GM21619 (cell line): ENCODE measurements at regions not wholly inside any gene's neighbourhood (a gene's known extent, or its start where the extent isn't known, plus 50 kb on each side); places are given as distances from the start of the nearest gene placed in this dataset.
"Not testable (repeated sequence)": the region's sequence is repeated elsewhere in the genome, so short reads cannot be mapped to it uniquely, and the experiment has no call there.

Experiments
- ATAC-seq: cut with Tn5 transposase; IDR thresholded peaks from one replicate; pipeline ENCODE4 v1.9.1; 2021; ENCODE audit not compliant: unreplicated experiment

DNA sequence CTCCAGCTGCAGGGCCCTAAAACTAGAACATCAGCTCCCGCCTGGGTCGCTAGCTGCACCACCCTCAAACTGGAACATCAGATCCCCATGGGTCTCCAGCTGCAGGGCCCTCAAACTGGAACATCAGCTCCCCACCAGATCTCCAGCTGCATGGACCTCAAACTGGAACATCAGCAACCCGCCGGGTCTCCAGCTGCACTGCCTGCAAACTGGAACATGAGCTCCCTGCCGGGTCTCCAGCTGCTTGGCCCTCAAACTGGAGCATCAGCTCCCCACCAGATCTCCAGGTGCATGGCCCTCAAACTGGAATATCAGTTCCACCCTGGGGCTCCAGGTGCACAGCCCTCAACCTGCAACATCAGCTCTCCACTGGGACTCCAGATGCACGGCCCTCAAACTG, 82.7 kb downstream of the TFRC start:
- ATAC-seq = not testable (repeated sequence)

DNA sequence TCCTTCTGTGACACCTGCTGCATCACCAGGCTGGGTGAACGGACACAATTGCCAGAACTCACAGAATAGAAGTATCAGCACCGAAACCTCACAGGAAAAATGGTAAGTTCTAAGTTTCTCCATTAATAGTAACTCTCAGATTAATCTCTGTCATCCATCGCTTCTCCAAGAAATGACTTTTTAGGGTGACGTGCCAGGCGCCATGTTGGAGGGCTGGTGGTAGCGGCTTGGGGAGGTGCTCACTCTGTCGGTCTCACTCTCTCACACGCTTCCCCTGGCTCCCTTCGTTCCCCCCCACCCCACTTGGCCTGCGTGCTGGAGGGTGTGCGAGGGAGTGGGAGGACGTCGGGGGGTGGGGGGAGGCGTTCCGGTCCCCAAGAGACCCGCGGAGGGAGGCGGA, 85.6 kb downstream of the TFRC start:
- not testable (repeated sequence) for ATAC-seq

DNA sequence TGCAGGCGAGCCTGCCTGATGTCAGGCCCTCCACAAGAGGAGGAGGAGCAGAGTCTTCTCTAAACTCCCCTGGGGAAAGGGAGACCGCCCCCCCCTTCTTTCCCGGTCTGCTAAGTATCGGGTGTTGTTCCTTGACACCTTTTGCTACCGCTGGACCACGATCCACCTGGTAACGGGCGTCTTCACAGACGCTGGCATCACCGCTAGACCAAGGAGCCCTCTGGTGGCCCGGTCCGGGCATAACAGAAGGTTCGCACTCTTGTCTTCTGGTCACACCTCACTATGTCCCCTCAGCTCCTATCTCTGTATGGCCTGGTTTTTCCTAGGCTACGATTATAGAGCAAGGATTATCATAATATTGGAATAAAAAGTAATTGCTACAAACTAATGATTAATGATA, 86.0 kb upstream of the TNK2 start:
- not testable (repeated sequence) for ATAC-seq

DNA sequence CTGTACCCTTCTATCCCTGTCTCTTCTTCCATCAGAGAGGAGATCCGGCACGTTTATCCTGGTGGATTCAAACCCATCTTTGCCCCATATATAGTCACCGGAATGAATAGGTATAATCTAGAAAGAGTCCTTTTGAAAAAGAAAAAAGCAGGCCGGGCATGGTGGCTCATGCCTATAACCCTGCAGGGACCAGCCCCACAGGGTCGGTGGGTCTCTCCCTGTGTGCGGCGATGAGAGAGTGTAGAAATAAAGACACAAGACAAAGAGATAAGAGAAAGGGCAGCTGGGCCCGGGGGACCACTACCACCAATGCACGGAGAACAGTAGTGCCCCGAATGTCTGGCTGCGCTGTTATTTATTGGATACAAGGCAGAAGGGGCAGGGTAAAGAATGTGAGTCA, 85.3 kb upstream of the TNK2 start:
- ATAC-seq = not testable (repeated sequence)

DNA sequence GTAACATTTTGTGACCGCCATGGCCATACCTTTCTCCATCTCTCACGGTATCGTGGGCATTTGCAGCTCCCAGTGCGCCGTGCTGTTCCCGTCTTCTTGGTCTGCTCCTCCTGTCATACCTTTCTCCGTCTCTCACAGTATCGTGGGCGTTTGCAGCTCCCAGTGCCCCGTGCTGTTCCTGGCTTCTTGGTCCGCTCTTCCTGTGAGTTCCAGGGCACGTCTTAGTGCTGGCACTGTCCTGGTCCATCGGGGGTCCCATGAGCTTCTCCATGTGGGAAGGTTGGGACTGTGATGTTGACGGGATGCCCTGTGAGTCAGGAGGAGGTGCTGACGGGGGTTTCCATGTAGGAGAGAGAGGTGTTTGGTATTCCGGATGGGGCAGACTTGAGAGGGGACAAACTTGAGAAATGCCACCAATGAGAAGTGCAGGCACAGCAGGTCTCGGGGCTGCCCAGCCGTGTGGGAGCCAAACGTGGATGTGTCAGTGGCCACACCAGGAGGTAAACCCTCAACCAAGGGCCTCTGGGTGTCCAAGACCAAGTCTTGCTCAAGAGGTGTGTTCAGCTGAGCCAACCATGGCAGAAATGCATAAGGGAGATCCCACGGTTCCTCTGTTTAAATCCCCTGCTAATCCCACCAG, 84.7 kb upstream of the TNK2 start:
- ATAC-seq = not testable (repeated sequence)

DNA sequence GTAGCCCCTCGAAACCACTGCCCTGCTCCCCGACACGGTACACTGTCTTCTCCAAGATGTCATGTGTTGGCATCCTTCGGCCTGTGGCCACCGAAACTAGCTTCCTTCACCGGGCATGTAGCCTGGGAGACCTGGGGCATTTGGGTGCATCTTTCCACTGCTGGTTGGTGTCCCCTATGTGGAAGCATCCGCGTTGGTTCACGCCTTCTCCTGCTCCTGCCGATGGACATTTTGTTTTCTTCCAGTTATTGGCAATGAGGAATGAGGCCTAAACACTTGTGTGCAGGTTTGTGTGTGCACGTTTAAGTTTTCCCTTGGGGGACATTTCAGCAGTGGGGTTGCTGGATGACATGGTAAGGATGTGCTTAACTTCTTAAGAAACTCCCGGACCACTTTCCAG, 83.6 kb upstream of the TNK2 start:
- not testable (repeated sequence) for ATAC-seq

DNA sequence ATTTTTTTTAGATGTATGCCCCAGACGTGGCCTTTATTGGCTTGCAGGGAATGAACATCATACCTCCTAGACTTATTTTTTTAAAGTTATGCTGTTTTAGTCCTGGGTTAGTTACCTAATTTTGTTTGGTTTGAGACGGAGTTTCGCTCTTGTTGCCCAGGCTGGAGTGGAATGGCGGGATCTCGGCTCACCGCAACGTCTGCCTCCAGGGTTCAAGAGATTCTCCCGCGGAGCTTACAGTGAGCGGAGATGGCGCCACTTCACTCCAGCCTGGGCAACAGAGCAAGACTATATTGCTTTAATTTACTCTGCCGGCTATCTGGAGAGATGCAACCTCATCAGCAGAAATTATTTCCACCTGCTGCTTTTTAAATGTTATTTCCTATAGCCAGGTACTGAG, 82.9 kb upstream of the TNK2 start:
- not testable (repeated sequence) for ATAC-seq

DNA sequence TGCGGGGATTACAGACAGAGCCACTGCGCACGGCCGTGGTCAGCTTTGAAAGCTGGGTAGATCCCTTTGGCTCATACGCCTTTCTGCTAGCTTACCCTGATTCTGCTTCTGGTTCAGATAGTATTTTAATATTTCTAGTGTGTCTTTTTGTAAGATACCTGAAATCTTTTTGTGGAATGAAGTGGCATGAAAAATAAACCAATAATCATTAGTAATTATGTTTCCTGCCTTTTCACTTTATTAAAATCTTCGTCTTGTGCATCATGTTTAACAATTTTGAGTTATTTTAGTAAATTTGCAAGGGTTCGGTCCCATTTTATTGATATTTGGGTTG, 82.5 kb upstream of the TNK2 start:
- ATAC-seq = not testable (repeated sequence)

DNA sequence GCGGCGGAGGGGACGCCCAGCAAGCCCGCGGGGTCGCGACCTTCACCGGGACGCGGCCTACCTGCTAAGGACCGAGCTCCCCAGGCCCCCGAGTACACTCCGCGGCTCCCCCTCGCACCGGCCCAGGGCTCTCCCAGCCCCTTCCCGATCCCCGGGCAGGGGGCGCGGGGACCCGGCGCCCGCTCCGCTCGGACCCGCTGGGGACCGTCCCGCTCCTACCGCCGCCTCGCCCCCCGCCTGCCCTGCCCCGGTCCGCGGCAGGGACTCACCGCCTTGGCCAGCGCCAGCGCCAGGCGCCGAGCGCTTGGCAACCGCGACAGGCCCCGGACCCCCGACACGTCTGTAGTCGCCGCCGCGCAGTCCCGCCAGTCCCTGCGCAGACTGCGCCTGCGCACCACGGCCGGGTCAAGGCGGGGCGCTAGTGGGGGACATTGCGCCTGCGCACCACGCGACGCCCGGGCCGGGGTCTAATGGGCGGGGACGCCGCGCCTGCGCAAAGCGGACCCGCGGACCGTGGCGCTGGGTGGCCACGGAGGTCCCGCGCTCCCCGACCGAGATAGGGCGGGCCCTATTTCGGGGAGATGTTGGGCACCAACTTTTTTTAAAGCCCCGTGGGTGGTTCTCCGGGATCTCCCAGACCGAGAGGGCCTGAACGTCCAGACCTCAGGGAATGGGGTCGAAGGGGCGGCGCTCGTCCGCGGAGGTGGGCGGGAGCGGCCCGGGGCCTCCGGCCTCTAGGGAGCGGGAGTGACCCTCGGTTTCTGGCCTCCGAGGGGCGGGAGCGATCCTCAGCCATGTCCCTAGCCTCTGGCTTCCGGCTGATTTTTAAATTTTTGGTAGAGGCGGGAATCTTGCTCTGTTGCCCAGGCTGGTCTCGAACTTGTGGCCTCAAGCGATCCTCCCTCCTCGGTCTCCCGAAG, 81.8 kb upstream of the TNK2 start:
- ATAC-seq = peak; percentile 80

DNA sequence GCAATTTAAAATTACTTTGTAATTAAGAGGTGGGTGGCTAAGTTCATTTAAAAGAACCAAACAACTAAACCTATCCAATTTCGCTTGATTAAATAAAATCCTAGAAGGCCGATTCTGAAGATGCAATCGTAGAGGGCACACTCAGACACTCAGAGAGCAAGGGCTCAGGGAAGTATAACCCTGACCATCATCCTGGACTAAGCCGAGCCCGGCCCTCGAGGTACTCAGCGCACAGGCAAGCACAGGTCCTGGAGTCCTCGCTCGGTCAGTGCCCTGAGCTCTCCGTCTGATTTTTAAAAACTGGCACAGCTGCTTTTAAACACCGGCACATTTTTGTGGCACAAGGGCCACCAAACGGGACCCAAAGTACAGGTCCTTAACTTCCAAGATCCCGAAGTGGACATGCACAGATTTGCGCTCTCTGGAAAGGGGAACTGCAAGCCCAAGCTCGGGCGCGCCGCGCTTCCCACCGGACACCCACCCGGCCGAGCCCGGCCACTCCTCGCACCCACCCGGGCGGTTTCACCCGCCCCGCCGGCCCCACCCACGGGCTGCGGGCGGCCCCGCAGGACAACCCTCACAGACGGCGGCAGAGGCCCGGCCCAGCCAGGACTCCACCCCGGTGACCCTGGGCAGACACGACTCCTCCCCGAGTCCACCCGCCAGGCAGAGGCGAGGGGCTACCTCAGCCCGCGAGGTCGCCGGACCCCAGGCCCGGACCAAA, 81.0 kb upstream of the TNK2 start:
- ATAC-seq = peak; percentile 48

DNA sequence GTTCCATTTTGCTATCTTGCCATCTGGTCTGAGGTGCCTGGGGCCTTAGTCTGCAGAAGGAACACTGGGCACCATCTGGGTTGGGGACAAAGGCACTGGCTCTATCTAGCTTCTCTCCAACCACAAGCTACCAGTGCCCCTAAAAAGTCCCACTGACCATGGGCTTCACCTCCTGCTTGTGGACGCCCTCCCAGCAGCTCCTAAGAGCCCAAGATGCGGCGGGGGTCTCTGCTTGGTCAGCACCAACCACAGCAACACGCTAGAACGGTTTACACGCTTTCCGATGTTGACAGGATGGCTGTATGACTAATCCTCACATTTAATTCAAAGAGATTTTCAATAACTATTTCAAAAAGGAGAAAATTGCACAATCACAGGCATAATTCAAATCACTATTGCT, 80.4 kb upstream of the TNK2 start:
- ATAC-seq = not testable (repeated sequence)

DNA sequence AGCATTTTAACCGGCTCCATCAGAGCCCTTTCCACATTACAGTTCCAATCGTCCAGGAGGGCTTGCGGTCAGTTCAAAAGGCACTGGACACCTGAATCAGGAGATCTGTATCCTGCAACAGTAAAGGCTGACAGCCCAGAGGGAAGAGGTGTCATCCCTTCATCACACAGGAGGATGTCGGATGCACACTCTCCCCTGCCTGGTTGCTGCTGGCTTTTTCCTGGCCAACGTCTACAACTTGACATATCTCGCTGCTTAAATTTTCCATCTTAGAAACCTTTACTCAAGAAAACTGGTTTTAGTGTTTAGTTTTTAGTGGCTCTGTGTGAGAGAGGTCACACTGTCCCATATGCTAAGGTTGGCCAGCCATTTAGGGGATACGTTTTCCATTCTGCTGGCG, 78.7 kb upstream of the TNK2 start:
- ATAC-seq = not testable (repeated sequence)

DNA sequence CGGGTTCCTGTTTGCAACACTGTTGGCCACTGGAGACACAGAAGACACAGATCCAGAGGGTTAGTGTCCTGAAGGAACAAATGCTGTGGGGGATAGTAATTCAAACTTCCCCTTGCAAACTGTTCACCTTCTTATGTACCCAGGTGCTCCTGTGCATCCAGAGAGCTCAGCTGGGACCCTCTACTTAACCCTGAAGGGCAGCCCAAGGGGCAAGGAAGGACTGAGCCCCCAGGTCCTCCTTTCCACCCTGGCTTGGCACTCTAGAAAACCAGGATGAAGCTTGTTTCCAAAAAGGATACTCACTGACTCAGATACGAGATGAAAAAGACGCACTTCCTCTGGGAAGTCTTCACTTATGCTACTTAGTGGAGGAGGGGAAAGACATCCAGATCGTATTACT, 78.2 kb upstream of the TNK2 start:
- ATAC-seq = not testable (repeated sequence)

DNA sequence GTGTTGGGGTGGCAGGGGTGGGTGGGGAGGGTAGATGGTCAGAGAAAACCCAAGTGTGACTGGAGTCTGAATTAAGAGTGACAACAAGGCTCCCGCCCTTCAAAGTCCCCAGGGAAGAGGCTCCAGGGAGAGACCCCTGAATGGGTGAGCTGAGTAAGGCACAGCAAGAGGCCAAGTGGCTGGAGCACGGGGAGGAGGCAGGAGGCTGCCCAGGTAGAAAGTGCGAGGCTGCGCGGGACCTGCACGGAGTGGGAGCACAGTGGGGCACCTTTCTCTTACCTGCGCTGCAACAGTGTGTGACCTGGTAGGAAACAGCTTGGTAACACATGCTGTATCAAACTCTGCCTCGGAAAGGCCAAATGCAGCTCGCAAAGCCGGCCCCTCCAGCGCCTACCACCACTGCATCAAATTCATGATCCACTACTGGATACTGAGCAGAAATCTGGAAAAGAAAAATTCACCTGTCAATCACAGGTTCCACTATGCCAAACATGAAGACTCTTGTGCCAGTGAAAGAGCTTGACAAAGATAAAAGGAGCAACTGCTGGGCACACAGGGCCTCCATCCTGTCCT, 77.1 kb upstream of the TNK2 start:
- ATAC-seq = not testable (repeated sequence)

DNA sequence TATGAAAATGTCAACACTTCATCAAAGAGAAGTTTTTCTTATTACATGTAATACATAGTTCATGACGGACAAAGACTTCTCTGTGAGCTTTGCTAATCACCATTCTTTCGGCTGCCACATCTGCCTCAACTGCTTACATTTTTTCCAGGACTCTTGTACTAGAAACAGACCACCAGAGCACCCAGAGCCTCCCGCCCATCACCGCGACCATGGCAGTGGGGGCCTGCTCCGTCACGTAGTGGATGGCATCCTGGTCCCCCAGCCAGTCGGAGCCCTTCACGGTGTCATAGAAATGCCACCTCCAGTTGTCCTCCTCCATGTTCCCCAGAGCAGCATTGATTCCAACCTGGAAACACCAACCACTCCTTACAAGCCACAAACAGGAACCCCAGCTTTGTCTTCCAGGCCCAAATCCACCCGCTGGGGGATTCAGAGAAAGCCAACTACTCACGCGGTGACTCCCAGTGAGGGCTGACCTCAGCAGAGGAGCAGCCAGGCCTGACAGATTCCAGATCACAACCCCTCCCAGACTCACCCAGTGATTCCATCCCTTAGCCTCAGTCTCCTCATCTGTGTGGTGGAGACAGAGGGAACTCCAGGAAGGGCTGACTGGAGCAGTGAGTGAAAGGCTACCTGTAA, 76.2 kb upstream of the TNK2 start:
- ATAC-seq = not testable (repeated sequence)

DNA sequence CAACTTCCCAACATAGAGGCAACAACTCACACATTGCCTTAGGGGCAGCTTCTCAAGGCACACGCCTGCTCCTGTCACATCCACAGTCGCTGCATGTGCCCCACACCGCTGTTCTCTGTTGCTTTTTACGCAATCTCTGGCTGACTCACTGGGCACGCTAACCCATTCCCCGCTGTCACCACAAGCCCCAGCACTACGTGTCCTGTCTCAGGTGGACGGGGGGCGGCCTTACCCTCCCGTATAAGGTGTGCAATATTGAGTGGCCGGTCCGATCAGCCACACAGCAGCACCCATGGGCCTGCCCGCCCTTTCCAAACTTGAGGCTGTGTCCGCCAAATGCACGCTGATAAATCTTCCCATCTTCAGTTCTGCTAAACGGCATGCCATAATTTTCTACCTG, 75.5 kb upstream of the TNK2 start:
- not testable (repeated sequence) for ATAC-seq

DNA sequence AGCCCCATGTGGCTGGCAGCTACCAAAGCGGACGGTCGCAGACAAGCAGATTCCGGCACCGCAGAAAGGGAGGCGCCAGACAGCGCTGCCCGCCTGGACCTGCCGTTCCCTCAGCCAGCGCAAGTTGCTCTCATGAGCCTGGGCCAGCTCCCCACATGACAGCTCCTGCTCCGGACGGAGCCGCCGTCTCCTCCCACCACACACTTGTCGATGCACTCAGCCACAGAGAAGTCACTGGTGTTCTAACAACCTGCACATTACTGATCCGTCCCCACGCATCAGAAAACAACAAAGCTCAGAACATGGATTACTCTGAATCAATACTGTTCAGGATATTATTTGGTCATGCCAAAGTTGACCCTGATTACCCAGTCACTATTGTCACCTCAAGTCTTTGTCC, 74.4 kb upstream of the TNK2 start:
- not testable (repeated sequence) for ATAC-seq

DNA sequence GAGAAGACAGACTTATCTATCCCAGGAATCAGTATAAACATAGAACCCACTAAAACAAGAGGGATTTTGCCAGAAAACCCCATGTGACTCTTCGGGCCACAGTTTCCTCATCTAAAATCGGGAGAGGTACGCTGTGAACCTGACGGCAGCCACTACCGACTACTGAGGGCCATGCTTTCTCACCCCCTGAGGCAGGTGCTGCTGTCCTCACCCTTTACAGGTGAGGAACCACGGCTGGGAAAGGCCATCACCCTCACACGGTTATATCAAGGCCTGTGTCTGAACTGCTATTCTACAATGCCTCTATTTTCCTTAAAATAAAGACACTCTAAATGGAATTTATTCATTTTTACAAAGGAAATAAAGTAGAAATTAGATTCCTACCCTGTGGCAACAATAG, 73.4 kb upstream of the TNK2 start:
- not testable (repeated sequence) for ATAC-seq

DNA sequence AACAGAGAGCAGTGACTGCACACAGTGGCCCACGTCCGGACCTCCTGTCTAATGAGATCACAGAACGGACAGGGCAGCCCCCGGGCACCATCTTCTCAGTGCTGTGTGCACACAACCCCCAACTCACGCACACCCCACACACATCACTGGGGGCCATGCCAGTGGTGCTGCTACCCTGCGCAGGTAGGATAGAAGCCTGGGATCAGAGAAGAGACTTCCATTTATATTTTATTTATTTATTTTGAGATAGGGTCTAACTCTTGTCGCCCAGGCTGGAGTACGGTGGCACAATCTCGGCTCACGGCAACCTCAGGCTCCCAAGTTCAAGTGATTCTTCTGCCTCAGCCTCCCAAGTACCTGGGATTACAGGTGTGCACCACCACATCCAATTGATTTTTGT, 71.5 kb upstream of the TNK2 start:
- not testable (repeated sequence) for ATAC-seq

DNA sequence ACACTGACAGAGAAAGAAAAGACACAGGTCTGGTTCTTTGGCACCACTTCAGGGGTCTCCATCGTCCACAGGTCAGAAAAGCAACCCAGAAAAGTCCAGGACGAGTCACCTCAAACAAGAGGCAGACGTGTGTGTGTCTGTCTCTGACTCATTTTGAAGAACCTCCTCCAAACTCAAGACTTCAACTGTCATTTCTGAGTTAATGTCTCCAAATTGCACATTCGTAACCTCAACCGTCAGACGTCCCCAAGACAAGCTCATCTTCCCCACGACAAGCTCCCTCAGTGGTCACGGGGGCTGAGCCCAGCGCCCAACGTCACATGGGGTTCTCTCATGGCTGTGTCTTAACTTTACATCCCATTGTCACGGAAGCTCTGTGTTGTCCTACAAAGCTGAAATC, 70.2 kb upstream of the TNK2 start:
- not testable (repeated sequence) for ATAC-seq

DNA sequence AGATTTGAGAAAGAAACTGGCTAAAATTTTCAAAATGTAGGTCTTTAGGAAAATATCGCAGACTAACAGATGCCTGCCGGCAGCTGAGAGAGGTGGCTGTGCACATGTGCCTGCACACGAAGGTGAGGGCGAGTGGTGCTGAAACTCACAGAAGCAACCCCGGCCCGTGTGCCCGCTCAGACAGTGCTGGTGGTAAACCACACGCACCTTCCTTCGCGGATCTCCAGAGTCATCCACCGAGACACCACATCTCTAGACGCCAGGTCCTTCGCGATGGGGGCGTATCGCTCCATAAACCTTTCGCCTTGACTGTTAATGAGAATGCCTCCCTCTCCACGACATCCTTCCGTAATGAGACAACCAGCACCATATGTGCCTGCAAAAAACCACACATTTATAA, 68.5 kb upstream of the TNK2 start:
- ATAC-seq = not testable (repeated sequence)
